ENCODE measurements at regions not wholly inside any gene's neighbourhood (a gene's known extent, or its start where the extent isn't known, plus 50 kb on each side); places are given as distances from the start of the nearest gene placed in this dataset.

- TF ChIP-seq POLR2AphosphoS5 (IDR thresholded peaks at IDR 0.05; ENCODE audit: low read depth, low read length) = no peak
- TF ChIP-seq TAF1 (IDR thresholded peaks at IDR 0.05; ENCODE audit: borderline replicate concordance, low read depth, low read length) = no peak
- TF ChIP-seq POLR2A (IDR thresholded peaks at IDR 0.05; ENCODE audit: low read depth, low read length) = no peak
- FAIRE-seq (peak; percentile 33), DNase-seq (ENCODE audit: insufficient read length) (no peak)
Observed at GRCh38 chr3:72346526-72346926, 501.7 kb downstream of the SHQ1 start.

GRCh38 chr3:72345980-72346379 lies 502.3 kb downstream of the SHQ1 start:
- TF ChIP-seq TAF1 (IDR thresholded peaks at IDR 0.05; ENCODE audit: borderline replicate concordance, low read depth, low read length) = no peak
- TF ChIP-seq POLR2A (IDR thresholded peaks at IDR 0.05; ENCODE audit: low read depth, low read length) = no peak
- TF ChIP-seq POLR2AphosphoS5 (IDR thresholded peaks at IDR 0.05; ENCODE audit: low read depth, low read length) = no peak
- DNase-seq (ENCODE audit: insufficient read length) (no peak), FAIRE-seq (no peak)

GRCh38 chr3:72345237-72345878 lies 502.9 kb downstream of the SHQ1 start:
- FAIRE-seq (no peak), DNase-seq (ENCODE audit: insufficient read length) (no peak)
- no peak for TF ChIP-seq TAF1 (IDR thresholded peaks at IDR 0.05; ENCODE audit: borderline replicate concordance, low read depth, low read length)
- no peak for TF ChIP-seq POLR2AphosphoS5 (IDR thresholded peaks at IDR 0.05; ENCODE audit: low read depth, low read length)
- no peak for TF ChIP-seq POLR2A (IDR thresholded peaks at IDR 0.05; ENCODE audit: low read depth, low read length)

- TF ChIP-seq POLR2A (IDR thresholded peaks at IDR 0.05; ENCODE audit: low read depth, low read length) = no peak
- no peak for TF ChIP-seq TAF1 (IDR thresholded peaks at IDR 0.05; ENCODE audit: borderline replicate concordance, low read depth, low read length)
- TF ChIP-seq POLR2AphosphoS5 (IDR thresholded peaks at IDR 0.05; ENCODE audit: low read depth, low read length) = no peak
- FAIRE-seq = no peak
Observed at GRCh38 chr3:72344647-72345046, 503.6 kb downstream of the SHQ1 start.

GRCh38 chr3:72344236-72344635 lies 504.0 kb downstream of the SHQ1 start:
- DNase-seq (ENCODE audit: insufficient read length) (no peak), FAIRE-seq (no peak)

More at GRCh38 chr3:72344647-72345046, 503.6 kb downstream of the SHQ1 start:
- no peak for DNase-seq (ENCODE audit: insufficient read length)

GRCh38 chr3:72343078-72343477 lies 505.2 kb downstream of the SHQ1 start:
- TF ChIP-seq POLR2A (IDR thresholded peaks at IDR 0.05; ENCODE audit: low read depth, low read length) (no peak), TAF1 (IDR thresholded peaks at IDR 0.05; ENCODE audit: borderline replicate concordance, low read depth, low read length) (no peak)
- no peak for DNase-seq (ENCODE audit: insufficient read length)
- FAIRE-seq = no peak

More at GRCh38 chr3:72344236-72344635, 504.0 kb downstream of the SHQ1 start:
- TF ChIP-seq POLR2AphosphoS5 (IDR thresholded peaks at IDR 0.05; ENCODE audit: low read depth, low read length) = no peak
- no peak for TF ChIP-seq TAF1 (IDR thresholded peaks at IDR 0.05; ENCODE audit: borderline replicate concordance, low read depth, low read length)
- no peak for TF ChIP-seq POLR2A (IDR thresholded peaks at IDR 0.05; ENCODE audit: low read depth, low read length)

- TF ChIP-seq POLR2A (IDR thresholded peaks at IDR 0.05; ENCODE audit: low read depth, low read length) (no peak), POLR2AphosphoS5 (IDR thresholded peaks at IDR 0.05; ENCODE audit: low read depth, low read length) (no peak), TAF1 (IDR thresholded peaks at IDR 0.05; ENCODE audit: borderline replicate concordance, low read depth, low read length) (no peak)
- FAIRE-seq (no peak), DNase-seq (ENCODE audit: insufficient read length) (no peak)
Observed at GRCh38 chr3:72342450-72342849, 505.8 kb downstream of the SHQ1 start.

GRCh38 chr3:72341920-72342319 lies 506.3 kb downstream of the SHQ1 start:
- DNase-seq (ENCODE audit: insufficient read length) (no peak), FAIRE-seq (no peak)
- no peak for TF ChIP-seq TAF1 (IDR thresholded peaks at IDR 0.05; ENCODE audit: borderline replicate concordance, low read depth, low read length)
- no peak for TF ChIP-seq POLR2A (IDR thresholded peaks at IDR 0.05; ENCODE audit: low read depth, low read length)
- TF ChIP-seq POLR2AphosphoS5 (IDR thresholded peaks at IDR 0.05; ENCODE audit: low read depth, low read length) = no peak

GRCh38 chr3:72341380-72341770 lies 506.9 kb downstream of the SHQ1 start:
- DNase-seq (ENCODE audit: insufficient read length) = no peak
- TF ChIP-seq POLR2A (IDR thresholded peaks at IDR 0.05; ENCODE audit: low read depth, low read length) (no peak), TAF1 (IDR thresholded peaks at IDR 0.05; ENCODE audit: borderline replicate concordance, low read depth, low read length) (no peak)
- no peak for FAIRE-seq

- no peak for DNase-seq (ENCODE audit: insufficient read length)
- FAIRE-seq = no peak
- TF ChIP-seq TAF1 (IDR thresholded peaks at IDR 0.05; ENCODE audit: borderline replicate concordance, low read depth, low read length) (no peak), POLR2A (IDR thresholded peaks at IDR 0.05; ENCODE audit: low read depth, low read length) (no peak), POLR2AphosphoS5 (IDR thresholded peaks at IDR 0.05; ENCODE audit: low read depth, low read length) (no peak)
Observed at GRCh38 chr3:72340476-72341379, 507.5 kb downstream of the SHQ1 start.

GRCh38 chr3:72340056-72340455 lies 508.2 kb downstream of the SHQ1 start:
- no peak for DNase-seq (ENCODE audit: insufficient read length)
- TF ChIP-seq POLR2AphosphoS5 (IDR thresholded peaks at IDR 0.05; ENCODE audit: low read depth, low read length) = no peak
- TF ChIP-seq TAF1 (IDR thresholded peaks at IDR 0.05; ENCODE audit: borderline replicate concordance, low read depth, low read length) = no peak
- TF ChIP-seq POLR2A (IDR thresholded peaks at IDR 0.05; ENCODE audit: low read depth, low read length) = no peak
- no peak for FAIRE-seq

GRCh38 chr3:72339670-72340030 lies 508.6 kb downstream of the SHQ1 start:
- FAIRE-seq (no peak), DNase-seq (ENCODE audit: insufficient read length) (no peak)
- TF ChIP-seq TAF1 (IDR thresholded peaks at IDR 0.05; ENCODE audit: borderline replicate concordance, low read depth, low read length) (no peak), POLR2A (IDR thresholded peaks at IDR 0.05; ENCODE audit: low read depth, low read length) (no peak), POLR2AphosphoS5 (IDR thresholded peaks at IDR 0.05; ENCODE audit: low read depth, low read length) (no peak)
